GM04504 (cell line): ENCODE measurements at regions not wholly inside any gene's neighbourhood (a gene's known extent, or its start where the extent isn't known, plus 50 kb on each side); places are given as distances from the start of the nearest gene placed in this dataset.
A peak's percentile ranks its signal among the peaks of the same experiment; 100 is the strongest.

Experiments
- DNase-seq: peaks from one replicate; pipeline ENCODE4 v3.0.0-alpha.2; 2012; ENCODE audit warnings: low read depth

GRCh38 chr2:151083856-151084795, 177.5 kb downstream of the RBM43 start:
- no peak for DNase-seq

GRCh38 chr2:151078889-151079288, 182.8 kb downstream of the RBM43 start:
- no peak for DNase-seq

GRCh38 chr2:151071906-151072305, 189.8 kb downstream of the RBM43 start:
- DNase-seq, result no peak

- peak; percentile 38 for DNase-seq
These were observed 190.3 kb downstream of the RBM43 start for GRCh38 chr2:151071382-151071781.

- DNase-seq, result no peak
These were observed 191.4 kb downstream of the RBM43 start for GRCh38 chr2:151070253-151070652.

- DNase-seq, result no peak
These were observed 193.8 kb downstream of the RBM43 start for GRCh38 chr2:151067658-151068369.

GRCh38 chr2:151063271-151063670, 198.4 kb downstream of the RBM43 start:
- peak; percentile 71 for DNase-seq

GRCh38 chr2:151060287-151060686, 201.4 kb downstream of the RBM43 start:
- no peak for DNase-seq

GRCh38 chr2:151056870-151057269, 204.8 kb downstream of the RBM43 start:
- peak; percentile 35 for DNase-seq

GRCh38 chr2:151053661-151053990, 208.0 kb downstream of the RBM43 start:
- no peak for DNase-seq

- no peak for DNase-seq
These were observed 208.6 kb downstream of the RBM43 start for GRCh38 chr2:151052850-151053660.

GRCh38 chr2:151051574-151052220, 210.0 kb downstream of the RBM43 start:
- DNase-seq, result no peak

GRCh38 chr2:151049746-151050145, 211.9 kb downstream of the RBM43 start:
- DNase-seq, result no peak

GRCh38 chr2:151048331-151049054, 213.2 kb downstream of the RBM43 start:
- no peak for DNase-seq

- no peak for DNase-seq
These were observed 218.2 kb downstream of the RBM43 start for GRCh38 chr2:151043484-151043883.

- DNase-seq, result no peak
These were observed 218.7 kb downstream of the RBM43 start for GRCh38 chr2:151042964-151043363.

- DNase-seq, result no peak
These were observed 221.6 kb downstream of the RBM43 start for GRCh38 chr2:151040039-151040438.

- DNase-seq, result no peak
These were observed 223.1 kb downstream of the RBM43 start for GRCh38 chr2:151038516-151038915.

- DNase-seq, result no peak
These were observed 224.2 kb downstream of the RBM43 start for GRCh38 chr2:151037434-151037833.

- DNase-seq, result no peak
These were observed 228.1 kb downstream of the RBM43 start for GRCh38 chr2:151033271-151034248.
